Fibroblast of lung (primary cell): ENCODE measurements at regions not wholly inside any gene's neighbourhood (a gene's known extent, or its start where the extent isn't known, plus 50 kb on each side); places are given as distances from the start of the nearest gene placed in this dataset.

ENCODE experiments used
- DNase-seq, 2 donors: peaks; one replicate each; pipeline versions ENCODE4 v3.0.0 to v3.0.0-alpha.2; 2010; ENCODE audit warnings: low read depth in 2 of 2
- H2AFZ ChIP-seq: 2 replicates; pipeline ENCODE4 v1.5.1; 2012; ENCODE audit warnings: low read length, control low read depth, inconsistent platforms
- H3K27ac ChIP-seq: 2 replicates; pipeline ENCODE4 v1.5.1; 2011; ENCODE audit warnings: low read length, control low read depth; ENCODE audit not compliant: insufficient read depth
- H3K27me3 ChIP-seq: 2 replicates; pipeline ENCODE4 v1.5.1; 2011; ENCODE audit warnings: mild to moderate bottlenecking, low read length; ENCODE audit not compliant: control insufficient read depth, insufficient read depth
- H3K36me3 ChIP-seq: 2 replicates; pipeline ENCODE4 v1.5.1; 2011; ENCODE audit warnings: low read length; ENCODE audit not compliant: control insufficient read depth, insufficient read depth
- H3K4me1 ChIP-seq: 2 replicates; pipeline ENCODE4 v1.5.1; 2011; ENCODE audit warnings: low read length; ENCODE audit not compliant: control insufficient read depth, insufficient read depth; ENCODE audit errors: extremely low read depth
- H3K4me2 ChIP-seq: 2 replicates; pipeline ENCODE4 v1.5.1; 2011; ENCODE audit warnings: low read length, control low read depth; ENCODE audit not compliant: insufficient read depth; ENCODE audit errors: extremely low read depth
- H3K4me3 ChIP-seq, 4 experiments: fragments of 200-600 bp in 1 of 4; sonication (generic) in 1 of 4; replicated peaks in 1 of 4; 2 replicates each; pipeline ENCODE4 v1.5.1; 2011 to 2016; ENCODE audit warnings: low read length in 4 of 4, low read depth in 3 of 4, mild to moderate bottlenecking in 3 of 4, control low read depth in 2 of 4, inconsistent platforms in 1 of 4, mixed read lengths in 1 of 4; ENCODE audit not compliant: insufficient read depth in 1 of 4; ENCODE audit errors: control extremely low read depth in 1 of 4
- H3K79me2 ChIP-seq: 2 replicates; pipeline ENCODE4 v1.5.1; 2012; ENCODE audit warnings: mild to moderate bottlenecking, low read length, inconsistent platforms; ENCODE audit not compliant: control insufficient read depth, insufficient read depth
- H3K9ac ChIP-seq: 2 replicates; pipeline ENCODE4 v1.5.1; 2011; ENCODE audit warnings: mild to moderate bottlenecking, low read length, control low read depth; ENCODE audit not compliant: insufficient read depth
- H3K9me3 ChIP-seq: 2 replicates; pipeline ENCODE4 v1.5.1; 2012; ENCODE audit warnings: low read depth, low read length; ENCODE audit not compliant: control insufficient read depth, insufficient read depth
- H4K20me1 ChIP-seq: 2 replicates; pipeline ENCODE4 v1.5.1; 2011; ENCODE audit warnings: low read length; ENCODE audit not compliant: control insufficient read depth, insufficient read depth; ENCODE audit errors: extremely low read depth
- CTCF ChIP-seq, 2 donors: IDR thresholded peaks in 1 of 2; conservative IDR thresholded peaks in 1 of 2; 1 replicate in 1 of 2; 2 replicates in 1 of 2; pipeline ENCODE4 v1.5.1; 2011 to 2012; ENCODE audit warnings: low read length in 2 of 2, control low read depth in 1 of 2, inconsistent platforms in 1 of 2, low read depth in 1 of 2, mild to moderate bottlenecking in 1 of 2
- EZH2 ChIP-seq: IDR thresholded peaks from 2 replicates; pipeline ENCODE4 v1.5.1; 2012; ENCODE audit warnings: low read length, control low read depth, mild to moderate bottlenecking; ENCODE audit errors: missing control alignments

- TF ChIP-seq EZH2 (no peak), CTCF (conservative IDR thresholded peaks at IDR 0.05 in 1 of 2, IDR thresholded peaks at IDR 0.05 in 1 of 2; ENCODE audit: low read depth in 1 of 2, low read length in 2 of 2) (no peak)
- no peak overlapping the region for H2AFZ ChIP-seq
- H3K27ac ChIP-seq: no peak overlapping the region
- H3K9ac ChIP-seq: no peak overlapping the region
- no peaks in the 10 kb centered on the region for H3K36me3 ChIP-seq
- H3K9me3 ChIP-seq: no peaks in the 10 kb centered on the region
- H3K4me3 ChIP-seq: no peak overlapping the region
- no peak for DNase-seq
- H4K20me1 ChIP-seq: no peaks in the 10 kb centered on the region
- H3K27me3 ChIP-seq: no peaks in the 10 kb centered on the region
- H3K79me2 ChIP-seq: no peaks in the 10 kb centered on the region
- H3K4me2 ChIP-seq: no peak overlapping the region
- H3K4me1 ChIP-seq: no peaks in the 10 kb centered on the region
Observed at GRCh38 chr21:35900539-35900938, 159.8 kb downstream of the SETD4 start.

- Histone ChIP-seq H3K79me2 (no peaks in the 10 kb centered on the region), H3K27me3 (no peaks in the 10 kb centered on the region), H3K9ac (no peak overlapping the region), H3K4me1 (no peaks in the 10 kb centered on the region), H3K9me3 (no peaks in the 10 kb centered on the region), H3K4me3 (no peak overlapping the region), H2AFZ (no peak overlapping the region), H3K27ac (no peak overlapping the region), H3K4me2 (no peak overlapping the region), H3K36me3 (no peaks in the 10 kb centered on the region), H4K20me1 (no peaks in the 10 kb centered on the region)
- TF ChIP-seq CTCF (conservative IDR thresholded peaks at IDR 0.05 in 1 of 2, IDR thresholded peaks at IDR 0.05 in 1 of 2; ENCODE audit: low read depth in 1 of 2, low read length in 2 of 2) (no peak), EZH2 (no peak)
- no peak for DNase-seq
Observed at GRCh38 chr21:35896060-35896459, 164.3 kb downstream of the SETD4 start.

GRCh38 chr21:35895598-35895997 lies 164.7 kb downstream of the SETD4 start:
- Histone ChIP-seq H3K36me3 (no peaks in the 10 kb centered on the region), H4K20me1 (no peaks in the 10 kb centered on the region), H3K4me1 (no peaks in the 10 kb centered on the region), H3K27me3 (no peaks in the 10 kb centered on the region), H3K9me3 (no peaks in the 10 kb centered on the region), H3K9ac (no peak overlapping the region), H3K4me2 (no peak overlapping the region), H3K4me3 (no peak overlapping the region), H3K79me2 (no peaks in the 10 kb centered on the region), H3K27ac (no peak overlapping the region), H2AFZ (no peak overlapping the region)
- TF ChIP-seq EZH2: no peak
- TF ChIP-seq CTCF (conservative IDR thresholded peaks at IDR 0.05 in 1 of 2, IDR thresholded peaks at IDR 0.05 in 1 of 2; ENCODE audit: low read depth in 1 of 2, low read length in 2 of 2): no peak
- peak in 1 of 2 donors; percentile 19 for DNase-seq
